ENCODE measurements at regions not wholly inside any gene's neighbourhood (a gene's known extent, or its start where the extent isn't known, plus 50 kb on each side); places are given as distances from the start of the nearest gene placed in this dataset.

- DNase-seq (ENCODE audit: low read depth), result no peak
Measured at GRCh38 chr12:124630791-124631313, 63.4 kb upstream of the NCOR2 start.

GRCh38 chr12:124629789-124630480 is 62.5 kb upstream of the NCOR2 start:
- DNase-seq (ENCODE audit: low read depth), result no peak

GRCh38 chr12:124629117-124629516 is 61.7 kb upstream of the NCOR2 start:
- no peak for DNase-seq (ENCODE audit: low read depth)

- DNase-seq (ENCODE audit: low read depth), result no peak
Measured at GRCh38 chr12:124627956-124628355, 60.5 kb upstream of the NCOR2 start.

GRCh38 chr12:124626971-124627411 is 59.6 kb upstream of the NCOR2 start:
- DNase-seq (ENCODE audit: low read depth), result no peak

- peak; percentile 75 for DNase-seq (ENCODE audit: low read depth)
Measured at GRCh38 chr12:124625867-124626675, 58.7 kb upstream of the NCOR2 start.

- no peak for DNase-seq (ENCODE audit: low read depth)
Measured at GRCh38 chr12:124624823-124625222, 57.4 kb upstream of the NCOR2 start.

- DNase-seq (ENCODE audit: low read depth), result no peak
Measured at GRCh38 chr12:124623344-124624035, 56.1 kb upstream of the NCOR2 start.

- no peak for DNase-seq (ENCODE audit: low read depth)
Measured at GRCh38 chr12:124622764-124623163, 55.4 kb upstream of the NCOR2 start.

GRCh38 chr12:124622331-124622730 is 54.9 kb upstream of the NCOR2 start:
- DNase-seq (ENCODE audit: low read depth), result no peak

- peak; percentile 35 for DNase-seq (ENCODE audit: low read depth)
Measured at GRCh38 chr12:124621296-124621660, 53.9 kb upstream of the NCOR2 start.

- DNase-seq (ENCODE audit: low read depth), result peak; percentile 58
Measured at GRCh38 chr12:124620606-124621295, 53.3 kb upstream of the NCOR2 start.

GRCh38 chr12:124618291-124618902 is 51.0 kb upstream of the NCOR2 start:
- DNase-seq (ENCODE audit: low read depth), result no peak

GRCh38 chr12:124617615-124618014 is 50.2 kb upstream of the NCOR2 start:
- no peak for DNase-seq (ENCODE audit: low read depth)
